Erythroblast (primary cell): ENCODE measurements at regions not wholly inside any gene's neighbourhood (a gene's known extent, or its start where the extent isn't known, plus 50 kb on each side); places are given as distances from the start of the nearest gene placed in this dataset.

Experiments
- GATA1 ChIP-seq: IDR thresholded peaks from 2 replicates; pipeline ENCODE4 v1.6.1; 2011; ENCODE audit warnings: low read depth, mild to moderate bottlenecking, control low read depth, low read length, moderate library complexity
- POLR2A ChIP-seq: IDR thresholded peaks from 2 replicates; pipeline ENCODE4 v1.6.1; 2011; ENCODE audit warnings: mild to moderate bottlenecking, low read length

DNA sequence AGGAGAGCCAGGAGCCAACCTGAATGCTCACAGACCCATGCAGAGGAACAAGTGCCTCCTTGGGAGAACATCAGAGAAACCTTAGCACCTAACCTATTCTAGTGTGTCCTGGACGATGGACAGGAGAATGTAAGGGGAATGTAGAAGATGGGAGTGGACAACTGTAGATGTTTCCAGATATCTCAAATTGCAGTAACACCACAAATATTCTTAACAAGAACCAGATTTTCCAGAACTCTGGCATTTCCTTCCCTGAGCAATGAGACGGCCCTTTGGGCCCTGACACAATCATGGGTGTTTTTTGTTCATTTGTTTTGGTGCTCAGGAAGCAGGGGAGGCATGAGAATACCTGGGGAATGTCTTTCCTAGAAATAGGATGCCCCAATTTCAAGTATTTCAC lies 196.1 kb upstream of the PRSS1 start:
- TF ChIP-seq POLR2A (no peak), GATA1 (no peak)
